ENCODE measurements at regions not wholly inside any gene's neighbourhood (a gene's known extent, or its start where the extent isn't known, plus 50 kb on each side); places are given as distances from the start of the nearest gene placed in this dataset.

DNA sequence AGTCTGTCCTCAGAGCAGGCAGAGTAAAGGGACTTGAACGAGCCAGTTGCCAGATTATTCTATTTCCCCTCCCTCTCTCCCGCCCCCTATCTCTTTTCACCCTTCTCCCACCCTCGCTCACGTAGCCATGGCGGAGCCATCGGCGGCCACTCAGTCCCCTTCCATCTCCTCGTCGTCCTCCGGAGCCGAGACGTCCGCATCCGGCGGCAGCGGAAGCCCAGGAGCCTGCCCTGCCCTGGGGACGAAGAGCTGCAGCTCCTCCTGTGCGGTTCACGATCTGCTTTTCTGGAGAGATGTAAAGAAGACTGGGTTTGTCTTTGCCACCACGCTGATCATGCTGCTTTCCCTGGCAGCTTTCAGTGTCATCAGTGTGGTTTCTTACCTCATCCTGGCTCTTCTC, 106.2 kb upstream of the SMAD1 start:
- no peak overlapping the region for H2AFZ ChIP-seq (ENCODE audit: low read depth, low read length)
- FAIRE-seq (no peak), DNase-seq (ENCODE audit: low read depth, low spot score) (no peak)
- no peaks in the 10 kb centered on the region for H3K27me3 ChIP-seq (ENCODE audit: control insufficient read depth in 2 of 2, insufficient read depth in 2 of 2, low read length in 2 of 2)
- ChIA-PET POLR2A (no interaction called here), CTCF (no interaction called here)
- intact Hi-C loops (cut with micrococcal nuclease) = no loop called here
- no peak overlapping the region for H3K4me2 ChIP-seq (ENCODE audit: insufficient read depth, low read length)
- no peaks in the 10 kb centered on the region for H3K36me3 ChIP-seq (ENCODE audit: control insufficient read depth in 2 of 2, extremely low read depth in 1 of 2, insufficient read depth in 2 of 2, low read length in 2 of 2)
- no TSS peak for BruUV-seq (replicated peaks)
- H3K79me2 ChIP-seq (ENCODE audit: control insufficient read depth, insufficient read depth, low read length) = no peaks in the 10 kb centered on the region
- H3K9me3 ChIP-seq (replicated peaks; ENCODE audit: control insufficient read depth, insufficient read depth, low read length) = no peaks in the 10 kb centered on the region
- H4K20me1 ChIP-seq (replicated peaks; ENCODE audit: control insufficient read depth, extremely low read depth, insufficient read depth, low read length) = no peaks in the 10 kb centered on the region
- H3K4me1 ChIP-seq (ENCODE audit: control insufficient read depth, extremely low read depth, insufficient read depth, low read length) = no peaks in the 10 kb centered on the region
- TF ChIP-seq POLR2A (IDR thresholded peaks at IDR 0.05; ENCODE audit: low read depth, low read length) (no peak), FOS (IDR thresholded peaks at IDR 0.05; ENCODE audit: borderline replicate concordance, insufficient read depth, low read length) (no peak), EZH2 (IDR thresholded peaks at IDR 0.05; ENCODE audit: borderline replicate concordance, low read depth, low read length, severe bottlenecking) (no peak), GATA2 (IDR thresholded peaks at IDR 0.05; ENCODE audit: insufficient read depth, insufficient read length, low read depth, low read length) (no peak), JUN (IDR thresholded peaks at IDR 0.05; ENCODE audit: borderline replicate concordance, insufficient read depth, insufficient read length, low read depth) (no peak), POLR2AphosphoS5 (IDR thresholded peaks at IDR 0.05; ENCODE audit: insufficient read depth, low read depth, low read length) (no peak), MYC (IDR thresholded peaks at IDR 0.05; ENCODE audit: low read depth, low read length) (no peak)
- TF ChIP-seq, protein P1, sequence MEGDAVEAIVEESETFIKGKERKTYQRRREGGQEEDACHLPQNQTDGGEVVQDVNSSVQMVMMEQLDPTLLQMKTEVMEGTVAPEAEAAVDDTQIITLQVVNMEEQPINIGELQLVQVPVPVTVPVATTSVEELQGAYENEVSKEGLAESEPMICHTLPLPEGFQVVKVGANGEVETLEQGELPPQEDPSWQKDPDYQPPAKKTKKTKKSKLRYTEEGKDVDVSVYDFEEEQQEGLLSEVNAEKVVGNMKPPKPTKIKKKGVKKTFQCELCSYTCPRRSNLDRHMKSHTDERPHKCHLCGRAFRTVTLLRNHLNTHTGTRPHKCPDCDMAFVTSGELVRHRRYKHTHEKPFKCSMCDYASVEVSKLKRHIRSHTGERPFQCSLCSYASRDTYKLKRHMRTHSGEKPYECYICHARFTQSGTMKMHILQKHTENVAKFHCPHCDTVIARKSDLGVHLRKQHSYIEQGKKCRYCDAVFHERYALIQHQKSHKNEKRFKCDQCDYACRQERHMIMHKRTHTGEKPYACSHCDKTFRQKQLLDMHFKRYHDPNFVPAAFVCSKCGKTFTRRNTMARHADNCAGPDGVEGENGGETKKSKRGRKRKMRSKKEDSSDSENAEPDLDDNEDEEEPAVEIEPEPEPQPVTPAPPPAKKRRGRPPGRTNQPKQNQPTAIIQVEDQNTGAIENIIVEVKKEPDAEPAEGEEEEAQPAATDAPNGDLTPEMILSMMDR (IDR thresholded peaks at IDR 0.05; ENCODE audit: extremely low read depth in 1 of 2, insufficient read depth in 1 of 2, low read depth in 1 of 2, low read length in 2 of 2) = no peak
- TF ChIP-seq, protein P2, sequence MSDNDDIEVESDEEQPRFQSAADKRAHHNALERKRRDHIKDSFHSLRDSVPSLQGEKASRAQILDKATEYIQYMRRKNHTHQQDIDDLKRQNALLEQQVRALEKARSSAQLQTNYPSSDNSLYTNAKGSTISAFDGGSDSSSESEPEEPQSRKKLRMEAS (IDR thresholded peaks at IDR 0.05; ENCODE audit: insufficient read depth, insufficient read length) = no peak
- no peaks in the 10 kb centered on the region for H3K9me1 ChIP-seq (replicated peaks; ENCODE audit: control insufficient read depth, extremely low read depth, insufficient read depth, low read length)
- dilution Hi-C loops (cut with MboI; ENCODE audit: extremely low pct_ligation_motif_present, low sequenced_read_pairs) = no loop called here
- H3K27ac ChIP-seq (ENCODE audit: insufficient read depth, low read depth, low read length) = no peak overlapping the region
- no peak overlapping the region for H3K4me3 ChIP-seq (replicated peaks in 1 of 3; ENCODE audit: insufficient read depth in 1 of 3, low read depth in 1 of 3, low read length in 3 of 3)
- no peak overlapping the region for H3K9ac ChIP-seq (replicated peaks; ENCODE audit: extremely low read depth, insufficient read depth, low read length)

All from endothelial cell of umbilical vein (primary cell).